ENCODE measurements at regions not wholly inside any gene's neighbourhood (a gene's known extent, or its start where the extent isn't known, plus 50 kb on each side); places are given as distances from the start of the nearest gene placed in this dataset.

GRCh38 chr1:47491341-47491753, 53.5 kb downstream of the FOXD2 start:
- no peak overlapping the region for H3K56ac ChIP-seq (replicated peaks; ENCODE audit: insufficient read length, low read depth, low read length)
- H2AK5ac ChIP-seq (ENCODE audit: low read depth, low read length): no peak overlapping the region
- H2BK12ac ChIP-seq (ENCODE audit: low read depth, low read length): no peak overlapping the region
- ChIA-PET CTCF (ENCODE audit: partially characterized antibody) (interaction anchor here (0.8 to 2.4 kb wide), 14 partner anchors 12 to 234 kb away, joined by 3 to 10 read pairs (median 6); no protein-coding TSS in a partner anchor), POLR2A (ENCODE audit: partially characterized antibody) (no interaction called here)
- H3K18ac ChIP-seq (ENCODE audit: extremely low read depth, low read length): no peak overlapping the region
- no peak overlapping the region for H2BK15ac ChIP-seq (ENCODE audit: low read length)
- no peaks in the 10 kb centered on the region for H3K9me3 ChIP-seq (ENCODE audit: insufficient read depth in 2 of 2, low read depth in 1 of 2, low read length in 1 of 2)
- H3K4me2 ChIP-seq (ENCODE audit: insufficient read depth in 1 of 2, low read depth in 2 of 2, low read length in 2 of 2): no peak overlapping the region
- H3K23ac ChIP-seq (ENCODE audit: insufficient read length): no peak overlapping the region
- no peak overlapping the region for H2BK120ac ChIP-seq (replicated peaks; ENCODE audit: low read depth, low read length)
- peaks cover 0 to 9% (median 4%) of the 10 kb centered on the region in 4 experiments; a peak in 5 of 7 replicates for H3K27me3 ChIP-seq (replicated peaks in 1 of 4; ENCODE audit: control insufficient read depth in 3 of 4, extremely low read depth in 1 of 4, insufficient read depth in 3 of 4, low read length in 3 of 4)
- no peaks in the 10 kb centered on the region for H3K36me3 ChIP-seq (ENCODE audit: control insufficient read depth in 2 of 4, insufficient read depth in 4 of 4, low read length in 3 of 4)
- no peak overlapping the region for H3K27ac ChIP-seq (ENCODE audit: low read depth, low read length)
- peaks cover 0 to 6% (median 4%) of the 10 kb centered on the region in 4 experiments; a peak in 4 of 7 replicates for H3K4me1 ChIP-seq (replicated peaks in 1 of 4; ENCODE audit: control insufficient read depth in 3 of 4, insufficient read depth in 4 of 4, low read length in 3 of 4)
- no peak overlapping the region for H4K8ac ChIP-seq (ENCODE audit: extremely low read depth, insufficient read depth, low read length)
- FAIRE-seq: no peak
- no peak overlapping the region for H3K4me3 ChIP-seq (ENCODE audit: extremely low read depth in 1 of 4, insufficient read depth in 2 of 4, low read depth in 3 of 4, low read length in 4 of 4)
- DNase-seq (ENCODE audit: low read depth in 1 of 2, low spot score in 2 of 2): no peak
- no peak overlapping the region for H2BK20ac ChIP-seq (ENCODE audit: low read length)
- H3K79me2 ChIP-seq (ENCODE audit: control insufficient read depth in 1 of 2, insufficient read depth in 2 of 2, low read length in 2 of 2): no peaks in the 10 kb centered on the region
- no peak overlapping the region for H4K91ac ChIP-seq (replicated peaks; ENCODE audit: insufficient read length, low read length)
- H3K9ac ChIP-seq (replicated peaks in 1 of 4; ENCODE audit: extremely low read depth in 1 of 4, low read depth in 3 of 4, low read length in 3 of 4): no peak overlapping the region; a peak in 1 of 7 replicates
- no peak overlapping the region for H4K5ac ChIP-seq (ENCODE audit: insufficient read length, low read depth, low read length)
- no peak overlapping the region for H3K4ac ChIP-seq (replicated peaks; ENCODE audit: insufficient read length, low read depth, low read length)
- H3K79me1 ChIP-seq (ENCODE audit: low read depth, low read length): no peaks in the 10 kb centered on the region
- WGBS, 2 experiments (ENCODE audit: extremely low coverage in 1 of 2, insufficient coverage in 1 of 2, insufficient read length in 1 of 2, insufficient replicate concordance in 2 of 2, low coverage in 1 of 2, low lambda C conversion rate in 2 of 2, missing lambda C conversion rate in 1 of 2): 84% methylated on average over 7 of the region's 7 CpGs; no CpG with 5 or more reads in 1 of the 2 experiments
- no peaks in the 10 kb centered on the region for H4K20me1 ChIP-seq (replicated peaks in 1 of 2; ENCODE audit: control insufficient read depth in 1 of 2, insufficient read depth in 2 of 2, low read length in 2 of 2)
- H3K14ac ChIP-seq (ENCODE audit: insufficient read length): no peak overlapping the region
- no peak overlapping the region for H2AFZ ChIP-seq (ENCODE audit: low read length)
- H2BK5ac ChIP-seq (ENCODE audit: low read depth, low read length): no peak overlapping the region
- 0 out of 4 replicates have a peak, but pooled peaks of 1 of the 3 experiments have one; percentile 4 for TF ChIP-seq CTCF (IDR thresholded peaks at IDR 0.05; ENCODE audit: control extremely low read depth in 1 of 3, insufficient read depth in 1 of 3, low read depth in 1 of 3, low read length in 3 of 3)
- no peak for TF ChIP-seq RFX5 (IDR thresholded peaks at IDR 0.05; ENCODE audit: borderline replicate concordance, low read depth, low read length)
- TF ChIP-seq RAD21 (IDR thresholded peaks at IDR 0.05 in 1 of 2, conservative IDR thresholded peaks at IDR 0.05 in 1 of 2; ENCODE audit: low read depth in 2 of 2, low read length in 2 of 2): peak in 1 of 2 experiments; percentile 11; a peak in 1 of 4 replicates
- no peaks in the 10 kb centered on the region; the same call in 1 of the 2 replicates for H3K23me2 ChIP-seq (ENCODE audit: low read depth, low read length)

Data from H1 (cell line).